Hepatocyte (in vitro differentiated cells): ENCODE measurements at regions not wholly inside any gene's neighbourhood (a gene's known extent, or its start where the extent isn't known, plus 50 kb on each side); places are given as distances from the start of the nearest gene placed in this dataset.
"Not testable (repeated sequence)": the region's sequence is repeated elsewhere in the genome, so short reads cannot be mapped to it uniquely, and the experiment has no call there.

Experiments used
- DNase-seq: peaks from one replicate; pipeline ENCODE4 v3.0.0-alpha.2; 2016; ENCODE audit warnings: low spot score
- H2AFZ ChIP-seq: fragments of 200-600 bp; sonication (generic); 2 replicates; pipeline ENCODE4 v1.6.0; 2016; ENCODE audit warnings: antibody characterized with exemption, mild to moderate bottlenecking
- H3K27ac ChIP-seq: fragments of 200-600 bp; sonication (generic); 2 replicates; pipeline ENCODE4 v1.5.1; 2016; ENCODE audit warnings: mild to moderate bottlenecking
- H3K27me3 ChIP-seq: fragments of 200-600 bp; sonication (generic); 2 replicates; pipeline ENCODE4 v1.6.1; 2016
- H3K36me3 ChIP-seq: fragments of 200-600 bp; sonication (generic); replicated peaks from 2 replicates; pipeline ENCODE4 v1.5.1; 2016; ENCODE audit warnings: low read depth; ENCODE audit not compliant: insufficient read depth
- H3K4me1 ChIP-seq: fragments of 200-600 bp; sonication (generic); 2 replicates; pipeline ENCODE4 v1.5.1; 2016; ENCODE audit warnings: mild to moderate bottlenecking, moderate library complexity; ENCODE audit not compliant: insufficient read depth
- H3K4me2 ChIP-seq: fragments of 200-600 bp; sonication (generic); 2 replicates; pipeline ENCODE4 v1.6.0; 2016
- H3K4me3 ChIP-seq: fragments of 200-600 bp; sonication (generic); 2 replicates; pipeline ENCODE4 v1.5.1; 2016; ENCODE audit warnings: mild to moderate bottlenecking
- H3K79me2 ChIP-seq: fragments of 200-600 bp; sonication (generic); 2 replicates; pipeline ENCODE4 v1.6.0; 2017; ENCODE audit warnings: mild to moderate bottlenecking
- H3K9me2 ChIP-seq: fragments of 200-600 bp; sonication (generic); replicated peaks from 2 replicates; pipeline ENCODE4 v1.6.0; 2017; ENCODE audit warnings: mild to moderate bottlenecking; ENCODE audit not compliant: insufficient read depth
- H3K9me3 ChIP-seq: fragments of 200-600 bp; sonication (generic); 2 replicates; pipeline ENCODE4 v1.5.1; 2016; ENCODE audit warnings: low read depth, mild to moderate bottlenecking
- H4K20me1 ChIP-seq: fragments of 200-600 bp; sonication (generic); 2 replicates; pipeline ENCODE4 v1.6.0; 2016; ENCODE audit warnings: mild to moderate bottlenecking; ENCODE audit not compliant: insufficient read depth, poor library complexity, severe bottlenecking
- CTCF ChIP-seq: fragments of 200-600 bp; sonication (generic); IDR thresholded peaks from 2 replicates; pipeline ENCODE4 v1.5.1; 2016; ENCODE audit warnings: antibody characterized with exemption, mild to moderate bottlenecking; ENCODE audit not compliant: poor library complexity
- EZH2 ChIP-seq: fragments of 200-600 bp; sonication (generic); IDR thresholded peaks from 2 replicates; pipeline ENCODE4 v1.6.1; 2016; ENCODE audit warnings: antibody characterized with exemption, mild to moderate bottlenecking, borderline replicate concordance
- EZH2phosphoT487 ChIP-seq: fragments of 200-600 bp; sonication (generic); IDR thresholded peaks from one replicate; pipeline ENCODE4 v1.6.1; 2018; ENCODE audit warnings: antibody characterized with exemption, mild to moderate bottlenecking, low read depth, moderate library complexity; ENCODE audit not compliant: unreplicated experiment, severe bottlenecking
- WGBS: methylation state at CpG from one replicate; pipeline ENCODE4 v1.1.6; 2016; ENCODE audit warnings: low lambda C conversion rate; ENCODE audit errors: missing lambda C conversion rate; 5-methylcytosine and 5-hydroxymethylcytosine counted together

- Histone ChIP-seq H3K27me3 (no peaks in the 10 kb centered on the region), H3K36me3 (no peaks in the 10 kb centered on the region), H3K4me2 (no peak overlapping the region), H2AFZ (no peak overlapping the region), H3K9me3 (no peaks in the 10 kb centered on the region), H3K4me3 (no peak overlapping the region), H3K4me1 (no peaks in the 10 kb centered on the region), H3K9me2 (no peaks in the 10 kb centered on the region), H3K27ac (no peak overlapping the region), H3K79me2 (no peaks in the 10 kb centered on the region), H4K20me1 (no peaks in the 10 kb centered on the region)
- WGBS = 63% methylated on average over 4 of the region's 4 CpGs
- no peak for TF ChIP-seq EZH2phosphoT487
- TF ChIP-seq EZH2 = no peak
- no peak for TF ChIP-seq CTCF
- no peak for DNase-seq
Observed at GRCh38 chr3:87949189-87949878, 109.5 kb downstream of the CGGBP1 start.

GRCh38 chr3:87946007-87946406, 112.8 kb downstream of the CGGBP1 start:
- H4K20me1 ChIP-seq, H3K4me1 ChIP-seq, H3K79me2 ChIP-seq, H3K36me3 ChIP-seq, H3K9me2 ChIP-seq, H3K27me3 ChIP-seq, H3K4me3 ChIP-seq, H3K9me3 ChIP-seq, DNase-seq, H2AFZ ChIP-seq, H3K4me2 ChIP-seq, H3K27ac ChIP-seq: not testable (repeated sequence)
- WGBS = 94% methylated on average over 19 of the region's 20 CpGs

- H3K27me3 ChIP-seq, H3K27ac ChIP-seq, H4K20me1 ChIP-seq, H3K79me2 ChIP-seq, H3K4me2 ChIP-seq, H3K4me1 ChIP-seq, H3K36me3 ChIP-seq, H2AFZ ChIP-seq, H3K9me3 ChIP-seq, DNase-seq, H3K9me2 ChIP-seq, H3K4me3 ChIP-seq: not testable (repeated sequence)
- WGBS = 91% methylated on average over 8 of the region's 8 CpGs
Observed at GRCh38 chr3:87942256-87942655, 116.5 kb downstream of the CGGBP1 start.

GRCh38 chr3:87924485-87924884, 134.3 kb downstream of the CGGBP1 start:
- Histone ChIP-seq H3K27ac (no peak overlapping the region), H3K9me3 (no peaks in the 10 kb centered on the region), H3K27me3 (no peaks in the 10 kb centered on the region), H3K4me2 (no peak overlapping the region), H4K20me1 (no peaks in the 10 kb centered on the region), H3K36me3 (no peaks in the 10 kb centered on the region), H2AFZ (no peak overlapping the region), H3K9me2 (no peaks in the 10 kb centered on the region), H3K79me2 (no peaks in the 10 kb centered on the region), H3K4me1 (no peaks in the 10 kb centered on the region), H3K4me3 (no peak overlapping the region)
- no peak for DNase-seq
- TF ChIP-seq EZH2 (no peak), CTCF (no peak), EZH2phosphoT487 (no peak)
- WGBS = 73% methylated on average over 1 of the region's 1 CpG
